H1 (cell line): ENCODE measurements at regions not wholly inside any gene's neighbourhood (a gene's known extent, or its start where the extent isn't known, plus 50 kb on each side); places are given as distances from the start of the nearest gene placed in this dataset.

Source experiments
- CREB1 ChIP-seq: IDR thresholded peaks from 2 replicates; pipeline ENCODE4 v1.6.1; 2012; ENCODE audit warnings: inconsistent platforms
- EZH2 ChIP-seq: fragments of 200-600 bp; sonication (generic); IDR thresholded peaks from 2 replicates; pipeline ENCODE4 v1.7.1; 2012; ENCODE audit warnings: low read depth, mild to moderate bottlenecking, moderate library complexity, low read length, inconsistent platforms; ENCODE audit not compliant: severe bottlenecking
- POLR2A ChIP-seq, 2 experiments: IDR thresholded peaks; 1 replicate in 1 of 2; 2 replicates in 1 of 2; pipeline ENCODE4 v1.6.1; 2011; ENCODE audit warnings: low read depth in 2 of 2, low read length in 2 of 2, mild to moderate bottlenecking in 2 of 2; ENCODE audit errors: control extremely low read depth in 1 of 2
- POLR2AphosphoS5 ChIP-seq: IDR thresholded peaks from 2 replicates; pipeline ENCODE4 v1.6.1; 2011; ENCODE audit warnings: low read depth, low read length
- RAD21 ChIP-seq, 2 experiments: IDR thresholded peaks in 1 of 2; conservative IDR thresholded peaks in 1 of 2; 2 replicates each; pipeline ENCODE4 v1.6.1; 2011; ENCODE audit warnings: low read depth in 2 of 2, low read length in 2 of 2, improper control_type of control experiment in 1 of 2, inconsistent platforms in 1 of 2, mild to moderate bottlenecking in 1 of 2, moderate library complexity in 1 of 2
- TF ChIP-seq, protein P1 (sequence below), 3 experiments: IDR thresholded peaks; 1 replicate in 2 of 3; 2 replicates in 1 of 3; pipeline versions ENCODE4 v1.5.1 to v1.6.1; 2011; ENCODE audit warnings: low read length in 3 of 3, mild to moderate bottlenecking in 3 of 3, inconsistent platforms in 2 of 3, low read depth in 1 of 3, moderate library complexity in 1 of 3; ENCODE audit not compliant: insufficient read depth in 1 of 3; ENCODE audit errors: control extremely low read depth in 1 of 3

DNA sequence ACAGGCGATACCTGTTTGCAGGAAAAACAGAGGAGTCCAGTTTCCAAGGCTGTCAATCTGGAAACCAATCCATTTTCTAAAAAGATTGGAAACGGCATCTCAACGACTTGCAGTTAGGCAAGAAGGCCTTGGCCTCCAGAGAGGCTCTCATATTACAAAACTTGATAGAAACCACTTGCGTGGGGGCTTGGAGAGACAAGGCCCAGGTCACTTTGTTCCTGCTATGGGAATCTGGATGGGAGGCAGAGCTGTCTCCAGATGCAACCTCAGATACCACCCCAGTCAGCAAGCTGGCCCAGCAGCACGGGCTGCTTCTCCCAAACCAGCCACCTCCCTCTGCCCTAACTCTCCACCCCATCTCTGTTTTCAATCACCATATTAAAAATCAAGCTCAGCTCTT, 298.8 kb downstream of the TNS1 start:
- TF ChIP-seq EZH2 (no peak), POLR2AphosphoS5 (no peak), CREB1 (no peak), POLR2A (IDR thresholded peaks at IDR 0.05; ENCODE audit: control extremely low read depth in 1 of 2, low read depth in 2 of 2, low read length in 2 of 2) (no peak), RAD21 (IDR thresholded peaks at IDR 0.05 in 1 of 2, conservative IDR thresholded peaks at IDR 0.05 in 1 of 2; ENCODE audit: low read depth in 2 of 2, low read length in 2 of 2) (no peak)
- TF ChIP-seq, protein P1, sequence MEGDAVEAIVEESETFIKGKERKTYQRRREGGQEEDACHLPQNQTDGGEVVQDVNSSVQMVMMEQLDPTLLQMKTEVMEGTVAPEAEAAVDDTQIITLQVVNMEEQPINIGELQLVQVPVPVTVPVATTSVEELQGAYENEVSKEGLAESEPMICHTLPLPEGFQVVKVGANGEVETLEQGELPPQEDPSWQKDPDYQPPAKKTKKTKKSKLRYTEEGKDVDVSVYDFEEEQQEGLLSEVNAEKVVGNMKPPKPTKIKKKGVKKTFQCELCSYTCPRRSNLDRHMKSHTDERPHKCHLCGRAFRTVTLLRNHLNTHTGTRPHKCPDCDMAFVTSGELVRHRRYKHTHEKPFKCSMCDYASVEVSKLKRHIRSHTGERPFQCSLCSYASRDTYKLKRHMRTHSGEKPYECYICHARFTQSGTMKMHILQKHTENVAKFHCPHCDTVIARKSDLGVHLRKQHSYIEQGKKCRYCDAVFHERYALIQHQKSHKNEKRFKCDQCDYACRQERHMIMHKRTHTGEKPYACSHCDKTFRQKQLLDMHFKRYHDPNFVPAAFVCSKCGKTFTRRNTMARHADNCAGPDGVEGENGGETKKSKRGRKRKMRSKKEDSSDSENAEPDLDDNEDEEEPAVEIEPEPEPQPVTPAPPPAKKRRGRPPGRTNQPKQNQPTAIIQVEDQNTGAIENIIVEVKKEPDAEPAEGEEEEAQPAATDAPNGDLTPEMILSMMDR (IDR thresholded peaks at IDR 0.05; ENCODE audit: control extremely low read depth in 1 of 3, insufficient read depth in 1 of 3, low read depth in 1 of 3, low read length in 3 of 3), result no peak
